PFSK-1 (cell line): ENCODE measurements at regions not wholly inside any gene's neighbourhood (a gene's known extent, or its start where the extent isn't known, plus 50 kb on each side); places are given as distances from the start of the nearest gene placed in this dataset.

Experiments used
- FOXP2 ChIP-seq: optimal IDR thresholded peaks from 2 replicates; pipeline ENCODE3; 2011; ENCODE audit warnings: borderline replicate concordance, control low read depth, inconsistent platforms; ENCODE audit not compliant: insufficient read depth; ENCODE audit errors: extremely low read length, extremely low read depth
- POLR2AphosphoS5 ChIP-seq: IDR thresholded peaks from 2 replicates; pipeline ENCODE4 v1.6.1; 2012; ENCODE audit warnings: low read depth, mild to moderate bottlenecking, control low read depth, low read length, moderate library complexity
- SIN3A ChIP-seq: IDR thresholded peaks from 2 replicates; pipeline ENCODE4 v1.6.1; 2012; ENCODE audit warnings: mild to moderate bottlenecking, low read length, moderate library complexity, borderline replicate concordance; ENCODE audit not compliant: insufficient read depth
- TAF1 ChIP-seq: IDR thresholded peaks from 2 replicates; pipeline ENCODE4 v1.6.1; 2012; ENCODE audit warnings: low read length, control low read depth, borderline replicate concordance; ENCODE audit not compliant: insufficient read depth
- TF ChIP-seq, protein P1 (sequence below), 2 experiments: IDR thresholded peaks; 2 replicates each; pipeline versions ENCODE4 v1.6.1 to v1.8.0; 2011 to 2012; ENCODE audit warnings: low read depth in 2 of 2, low read length in 2 of 2, control low read depth in 1 of 2, inconsistent platforms in 1 of 2, mild to moderate bottlenecking in 1 of 2, moderate library complexity in 1 of 2; ENCODE audit not compliant: insufficient read depth in 1 of 2

DNA sequence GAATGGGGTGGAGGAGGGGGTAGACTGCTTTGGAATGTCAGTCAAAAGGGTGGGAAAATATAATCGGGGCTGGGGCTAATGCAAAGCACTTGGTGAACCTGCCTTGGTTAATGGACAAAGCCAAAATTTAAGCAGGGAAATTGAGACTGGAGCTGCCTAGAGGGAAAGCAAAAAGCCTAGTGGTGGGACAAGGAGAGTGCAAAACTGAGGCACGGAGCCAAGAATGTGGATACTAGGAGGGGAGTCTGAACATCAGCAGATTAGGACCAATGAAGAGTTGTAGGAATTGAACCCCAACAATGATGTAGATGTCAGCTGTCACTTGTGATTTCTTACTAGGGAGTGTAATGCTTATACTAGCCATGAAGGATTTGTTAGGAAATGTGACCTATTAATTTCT lies 195.9 kb downstream of the MDFIC start:
- TF ChIP-seq FOXP2 (no peak), POLR2AphosphoS5 (no peak), SIN3A (no peak), TAF1 (no peak)
- TF ChIP-seq, protein P1, sequence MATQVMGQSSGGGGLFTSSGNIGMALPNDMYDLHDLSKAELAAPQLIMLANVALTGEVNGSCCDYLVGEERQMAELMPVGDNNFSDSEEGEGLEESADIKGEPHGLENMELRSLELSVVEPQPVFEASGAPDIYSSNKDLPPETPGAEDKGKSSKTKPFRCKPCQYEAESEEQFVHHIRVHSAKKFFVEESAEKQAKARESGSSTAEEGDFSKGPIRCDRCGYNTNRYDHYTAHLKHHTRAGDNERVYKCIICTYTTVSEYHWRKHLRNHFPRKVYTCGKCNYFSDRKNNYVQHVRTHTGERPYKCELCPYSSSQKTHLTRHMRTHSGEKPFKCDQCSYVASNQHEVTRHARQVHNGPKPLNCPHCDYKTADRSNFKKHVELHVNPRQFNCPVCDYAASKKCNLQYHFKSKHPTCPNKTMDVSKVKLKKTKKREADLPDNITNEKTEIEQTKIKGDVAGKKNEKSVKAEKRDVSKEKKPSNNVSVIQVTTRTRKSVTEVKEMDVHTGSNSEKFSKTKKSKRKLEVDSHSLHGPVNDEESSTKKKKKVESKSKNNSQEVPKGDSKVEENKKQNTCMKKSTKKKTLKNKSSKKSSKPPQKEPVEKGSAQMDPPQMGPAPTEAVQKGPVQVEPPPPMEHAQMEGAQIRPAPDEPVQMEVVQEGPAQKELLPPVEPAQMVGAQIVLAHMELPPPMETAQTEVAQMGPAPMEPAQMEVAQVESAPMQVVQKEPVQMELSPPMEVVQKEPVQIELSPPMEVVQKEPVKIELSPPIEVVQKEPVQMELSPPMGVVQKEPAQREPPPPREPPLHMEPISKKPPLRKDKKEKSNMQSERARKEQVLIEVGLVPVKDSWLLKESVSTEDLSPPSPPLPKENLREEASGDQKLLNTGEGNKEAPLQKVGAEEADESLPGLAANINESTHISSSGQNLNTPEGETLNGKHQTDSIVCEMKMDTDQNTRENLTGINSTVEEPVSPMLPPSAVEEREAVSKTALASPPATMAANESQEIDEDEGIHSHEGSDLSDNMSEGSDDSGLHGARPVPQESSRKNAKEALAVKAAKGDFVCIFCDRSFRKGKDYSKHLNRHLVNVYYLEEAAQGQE (IDR thresholded peaks at IDR 0.05; ENCODE audit: insufficient read depth in 1 of 2, low read depth in 2 of 2, low read length in 2 of 2), result no peak

GRCh38 chr7:115116773-115117715 lies 195.2 kb downstream of the MDFIC start:
- TF ChIP-seq SIN3A (no peak), TAF1 (no peak), FOXP2 (no peak), POLR2AphosphoS5 (no peak)
- TF ChIP-seq, protein P1 (IDR thresholded peaks at IDR 0.05; ENCODE audit: insufficient read depth in 1 of 2, low read depth in 2 of 2, low read length in 2 of 2), result no peak

- TF ChIP-seq TAF1 (no peak), SIN3A (no peak), POLR2AphosphoS5 (no peak), FOXP2 (no peak)
- TF ChIP-seq, protein P1 (IDR thresholded peaks at IDR 0.05; ENCODE audit: insufficient read depth in 1 of 2, low read depth in 2 of 2, low read length in 2 of 2), result no peak
Observed at GRCh38 chr7:115113776-115114175, 191.9 kb downstream of the MDFIC start.

DNA sequence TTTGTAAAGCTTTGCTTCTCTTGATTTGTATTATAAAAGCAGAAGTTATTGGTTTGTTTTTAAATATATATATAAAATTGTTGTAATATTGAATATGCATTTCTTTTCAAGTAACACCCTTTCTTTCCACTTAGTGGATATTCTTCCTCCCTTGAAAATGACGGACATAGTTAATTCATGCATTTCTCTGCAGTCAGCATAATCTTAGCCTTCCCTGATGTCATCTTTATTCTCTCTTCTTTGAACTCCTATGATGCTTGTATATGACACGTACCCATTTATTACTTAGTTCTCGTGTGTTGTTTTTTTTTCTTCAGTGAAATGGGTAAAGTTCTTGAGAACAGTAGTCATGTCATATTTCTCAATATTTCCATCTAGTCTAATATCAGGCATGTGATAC lies 191.2 kb downstream of the MDFIC start:
- TF ChIP-seq SIN3A (no peak), POLR2AphosphoS5 (no peak), FOXP2 (no peak), TAF1 (no peak)
- TF ChIP-seq, protein P1 (IDR thresholded peaks at IDR 0.05; ENCODE audit: insufficient read depth in 1 of 2, low read depth in 2 of 2, low read length in 2 of 2), result no peak

DNA sequence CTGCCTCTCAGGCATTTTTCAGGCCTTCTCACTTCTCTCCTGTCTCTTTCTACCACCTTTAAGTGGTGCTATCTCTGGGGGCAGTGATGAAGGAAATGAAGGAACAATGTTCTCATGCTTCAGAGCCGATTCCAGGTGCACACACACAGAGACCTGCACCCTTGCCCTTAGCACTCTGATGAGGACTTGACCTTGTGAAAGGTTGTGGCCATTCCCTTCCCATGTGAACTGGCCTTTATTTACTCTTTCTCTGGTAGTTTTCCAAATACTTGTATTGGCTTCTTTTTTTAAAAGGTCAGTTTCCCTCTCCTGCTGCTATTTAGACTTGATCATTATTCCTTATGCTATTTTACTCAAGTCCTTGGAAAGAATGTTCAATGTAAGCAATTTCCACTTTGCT lies 188.6 kb downstream of the MDFIC start:
- TF ChIP-seq POLR2AphosphoS5 (no peak), FOXP2 (no peak), SIN3A (no peak), TAF1 (no peak)
- TF ChIP-seq, protein P1 (IDR thresholded peaks at IDR 0.05; ENCODE audit: insufficient read depth in 1 of 2, low read depth in 2 of 2, low read length in 2 of 2), result no peak
